NT2/D1 (cell line): ENCODE measurements at regions not wholly inside any gene's neighbourhood (a gene's known extent, or its start where the extent isn't known, plus 50 kb on each side); places are given as distances from the start of the nearest gene placed in this dataset.

Source experiments
- SUZ12 ChIP-seq: IDR thresholded peaks from 2 replicates; pipeline ENCODE4 v1.6.1; 2011; ENCODE audit not compliant: insufficient read length, insufficient read depth; ENCODE audit errors: extremely low read depth
- YY1 ChIP-seq: IDR thresholded peaks from 2 replicates; pipeline ENCODE4 v1.6.1; 2011; ENCODE audit not compliant: insufficient read length, insufficient read depth
- ZNF274 ChIP-seq: IDR thresholded peaks from 2 replicates; pipeline ENCODE4 v1.6.1; 2011; ENCODE audit warnings: mild to moderate bottlenecking, low read depth, low read length

DNA sequence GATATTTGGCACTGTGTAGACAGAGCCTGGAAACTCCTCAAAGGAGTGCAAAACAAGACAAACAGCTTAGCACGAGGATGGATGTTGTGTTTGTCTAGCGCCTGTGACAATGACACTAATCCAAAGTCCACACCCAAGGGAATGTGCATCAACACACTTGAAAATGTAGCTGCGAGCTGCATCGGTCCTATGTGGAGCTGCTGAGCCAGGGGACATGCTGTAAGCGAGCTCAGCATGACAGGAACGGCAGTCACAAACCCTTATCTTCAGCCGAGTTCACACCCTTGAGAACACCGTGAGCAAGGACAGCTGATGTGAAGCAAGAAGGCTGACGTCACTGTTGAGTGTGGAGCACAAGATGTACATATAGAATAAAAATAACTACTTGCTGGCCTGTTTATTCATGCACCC lies 684.3 kb downstream of the QKI start:
- TF ChIP-seq YY1 (no peak), ZNF274 (no peak), SUZ12 (no peak)
